Left renal pelvis (tissue), 4 donors: ENCODE measurements at regions not wholly inside any gene's neighbourhood (a gene's known extent, or its start where the extent isn't known, plus 50 kb on each side); places are given as distances from the start of the nearest gene placed in this dataset.

Source experiments
- DNase-seq, 4 donors: peaks; one replicate each; pipeline ENCODE4 v3.0.0-alpha.2; 2013; ENCODE audit warnings: low read depth in 4 of 4, low spot score in 3 of 4

DNA sequence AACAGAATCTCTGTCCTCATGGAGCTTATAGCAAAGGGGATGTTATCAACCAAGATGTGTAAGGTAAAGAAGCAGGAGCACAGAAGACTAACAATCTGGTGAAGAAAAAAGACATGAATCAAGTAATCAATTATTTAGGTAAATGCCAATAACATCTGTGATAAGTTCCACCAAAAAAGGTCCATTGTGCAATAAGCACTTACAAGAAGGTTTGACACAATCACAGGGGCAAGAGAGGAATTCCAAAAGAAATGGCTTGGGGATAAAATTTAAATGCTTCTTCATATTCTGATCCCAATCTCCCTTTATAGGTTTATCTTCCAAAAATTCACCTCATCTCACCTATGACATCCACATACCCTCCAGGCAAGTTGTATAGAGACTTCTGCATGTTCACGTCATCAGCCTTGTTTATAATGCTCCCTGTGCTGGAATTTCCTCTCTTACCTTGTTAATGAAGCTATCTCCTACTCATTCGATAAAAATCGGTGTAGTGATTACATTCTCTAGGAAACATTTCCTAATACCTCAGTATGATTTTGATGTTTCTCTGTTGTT lies 53.6 kb upstream of the DPT start:
- DNase-seq: no peak

- DNase-seq: no peak
Measured at GRCh38 chr1:168783458-168784210, 54.6 kb upstream of the DPT start.

GRCh38 chr1:168786476-168787330 lies 57.7 kb upstream of the DPT start:
- no peak for DNase-seq

- no peak for DNase-seq
Measured at GRCh38 chr1:168788258-168788657, 59.3 kb upstream of the DPT start.

DNA sequence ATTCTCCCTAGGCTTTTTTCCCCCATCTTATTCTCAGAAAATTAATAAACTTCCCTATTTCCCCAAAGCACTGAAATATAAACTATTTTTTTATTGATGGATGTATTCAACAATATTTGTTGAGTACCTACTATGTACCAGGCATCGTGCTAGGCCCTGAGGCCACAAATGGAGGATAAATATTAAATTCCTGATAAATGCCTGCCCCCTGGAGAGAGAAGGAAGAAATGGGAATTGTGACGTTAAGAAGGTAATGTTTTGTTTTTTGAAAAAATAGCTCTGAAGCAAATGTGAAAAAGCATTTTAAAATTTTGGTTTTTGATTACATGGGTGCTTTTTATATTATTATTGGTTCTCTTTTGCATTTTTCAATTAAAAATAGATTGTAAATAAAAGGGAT lies 60.5 kb upstream of the DPT start:
- DNase-seq: no peak

DNA sequence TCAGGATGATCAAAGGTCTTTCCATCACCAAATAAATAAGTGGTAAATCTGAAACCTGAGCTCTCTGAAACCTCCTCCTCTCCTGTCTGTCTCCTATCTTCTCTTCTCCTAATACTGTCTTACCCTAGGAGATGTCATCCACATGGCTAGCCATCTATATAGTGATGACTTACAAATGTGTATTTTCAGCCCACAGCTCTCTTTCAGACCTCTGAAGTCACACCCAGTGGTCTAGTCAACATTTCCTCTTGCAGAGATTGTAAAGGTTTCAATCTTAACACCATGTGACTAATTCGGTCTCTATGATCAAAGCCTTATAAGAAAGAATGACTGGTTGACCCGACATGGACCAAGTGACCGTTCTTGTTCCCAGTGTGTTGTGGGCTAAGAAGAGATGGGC lies 63.1 kb upstream of the DPT start:
- DNase-seq: no peak

DNA sequence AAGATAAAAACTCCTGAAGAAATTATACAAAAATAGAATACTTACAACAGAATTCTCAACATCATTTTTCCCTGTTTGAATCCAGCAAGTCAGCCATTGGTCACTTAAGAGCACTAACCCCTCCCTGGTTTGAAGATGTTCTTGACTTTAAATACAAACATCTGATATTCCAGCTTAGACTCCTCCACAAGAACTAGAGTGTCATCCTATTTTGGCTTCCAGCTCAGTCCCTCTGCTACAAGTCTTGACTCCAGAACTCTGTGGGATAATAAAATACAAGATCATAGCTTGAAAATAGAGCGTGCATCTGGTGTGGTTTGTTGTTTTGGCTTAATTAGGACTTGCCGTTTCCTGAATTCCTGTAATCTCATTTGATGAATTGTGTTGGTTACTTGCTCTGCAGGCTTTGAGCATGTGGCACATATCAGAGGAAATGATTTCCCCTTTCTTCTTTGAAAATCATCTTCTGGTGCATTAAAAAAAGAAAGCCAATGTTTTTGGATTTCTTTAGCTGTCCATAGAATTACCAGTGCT lies 63.7 kb upstream of the DPT start:
- DNase-seq: peak in 1 of 4 donors; percentile 4

- no peak for DNase-seq
Measured at GRCh38 chr1:168794057-168794456, 65.1 kb upstream of the DPT start.

GRCh38 chr1:168795681-168796080 lies 66.7 kb upstream of the DPT start:
- DNase-seq: no peak

DNA sequence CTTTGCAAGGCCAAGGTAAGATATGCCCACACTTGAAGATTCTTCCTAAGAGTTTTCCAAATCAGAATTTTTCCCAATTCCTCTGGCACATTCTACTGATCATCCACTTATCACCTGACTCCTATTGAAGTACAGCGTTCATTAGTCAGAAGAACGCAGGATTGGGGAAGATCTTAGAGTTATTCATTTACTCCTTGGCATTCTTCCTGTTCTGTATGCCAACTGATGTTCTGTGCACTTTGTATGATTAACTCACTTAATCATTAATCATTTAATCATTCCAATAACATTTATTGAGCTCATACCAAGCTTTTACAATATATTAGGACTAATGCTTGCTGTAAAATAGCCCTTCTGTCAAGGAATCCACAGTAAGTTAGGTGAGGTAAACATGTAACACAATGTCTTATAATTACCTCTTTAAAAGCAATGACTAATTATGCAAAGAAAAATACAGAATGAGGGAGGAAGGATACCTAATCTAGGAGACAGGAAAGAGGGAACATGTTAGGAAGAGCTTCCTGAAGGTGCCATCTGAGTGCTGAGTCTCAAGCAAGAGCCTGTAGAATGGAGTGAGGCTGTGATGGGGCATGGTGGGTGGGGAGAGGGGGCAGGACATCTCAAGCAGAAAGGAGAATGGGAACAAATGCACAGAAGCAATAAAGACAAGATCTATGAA lies 71.1 kb upstream of the DPT start:
- DNase-seq: peak in 1 of 4 donors; percentile 2

GRCh38 chr1:168801032-168801745 lies 72.2 kb upstream of the DPT start:
- no peak for DNase-seq

- no peak for DNase-seq
Measured at GRCh38 chr1:168803806-168804510, 75.0 kb upstream of the DPT start.

- DNase-seq: no peak
Measured at GRCh38 chr1:168806952-168807351, 77.9 kb upstream of the DPT start.

GRCh38 chr1:168811176-168811575 lies 82.2 kb upstream of the DPT start:
- no peak for DNase-seq

DNA sequence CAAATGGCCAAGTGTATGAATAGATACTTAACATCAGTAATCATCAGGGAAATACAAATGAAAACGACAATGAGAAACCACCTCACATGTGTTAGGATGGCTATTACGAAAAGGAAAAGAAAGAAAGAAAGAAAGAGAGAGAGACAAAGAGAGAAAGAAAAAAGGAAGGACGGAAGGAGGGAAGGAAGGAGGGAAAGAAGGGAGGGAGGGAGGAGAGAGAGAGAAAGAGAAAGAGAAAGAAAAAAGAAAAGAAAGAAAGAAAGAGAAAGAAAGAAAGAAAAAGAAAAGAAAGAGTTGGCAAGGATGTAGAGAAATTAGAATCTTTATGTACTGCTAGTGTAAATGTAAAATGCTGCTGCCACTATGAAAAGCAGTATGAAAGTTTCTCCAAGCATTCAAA lies 90.7 kb upstream of the DPT start:
- DNase-seq: no peak

GRCh38 chr1:168821434-168821833 lies 92.4 kb upstream of the DPT start:
- DNase-seq: no peak

GRCh38 chr1:168822911-168823310 lies 93.9 kb upstream of the DPT start:
- no peak for DNase-seq

GRCh38 chr1:168823988-168824387 lies 95.0 kb upstream of the DPT start:
- DNase-seq: no peak

DNA sequence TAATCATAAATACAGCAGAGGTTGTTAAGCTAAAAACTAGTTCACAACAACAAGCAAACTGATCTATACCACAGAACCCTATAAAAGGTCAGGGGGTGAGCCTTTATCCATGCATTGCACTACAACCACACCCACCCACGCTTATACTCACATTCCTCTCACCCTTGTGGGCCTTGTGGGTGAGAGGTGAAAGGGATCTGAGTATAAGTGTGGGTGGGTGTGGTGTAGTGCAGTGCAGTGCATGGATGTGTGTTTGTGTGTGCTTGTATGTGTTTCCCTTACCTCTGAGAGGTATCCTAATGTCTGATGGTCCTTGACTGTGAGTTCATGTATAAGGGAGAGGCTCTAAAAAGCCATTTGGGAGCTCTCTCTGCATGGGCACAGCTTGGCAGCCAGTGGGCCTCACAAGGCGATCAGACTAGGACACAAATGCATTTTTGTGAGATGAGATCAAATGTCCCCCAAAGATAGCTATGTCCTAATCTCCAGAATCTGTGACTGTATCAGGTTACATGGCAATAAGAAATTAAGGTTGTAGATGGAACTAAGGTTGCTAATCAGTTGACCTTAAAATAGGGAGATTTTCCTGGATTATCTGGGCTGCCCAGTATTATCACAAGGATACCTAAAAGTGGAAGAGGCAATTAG lies 95.5 kb upstream of the DPT start:
- DNase-seq: no peak
